SK-N-SH treated with all-trans-retinoic acid at 6 μM for 48 hours (cell line): ENCODE measurements at regions not wholly inside any gene's neighbourhood (a gene's known extent, or its start where the extent isn't known, plus 50 kb on each side); places are given as distances from the start of the nearest gene placed in this dataset.

Experiments
- ATAC-seq: fragments of 200-7000 bp; cut with Tn5 transposase; 3 replicates; pipeline ENCODE4 v1.9.1; 2020; ENCODE audit warnings: mild to moderate bottlenecking, moderate library complexity
- ARNTL ChIP-seq: fragments of 450-650 bp; formaldehyde crosslinking; IDR thresholded peaks from 2 replicates; pipeline ENCODE4 v1.5.0; 2020; ENCODE audit warnings: low read depth, mild to moderate bottlenecking, moderate library complexity, borderline replicate concordance
- BACH2 ChIP-seq: fragments of 250-450 bp; sonication (Bioruptor Pico); IDR thresholded peaks from 2 replicates; pipeline ENCODE4 v1.9.0; 2021; ENCODE audit warnings: mild to moderate bottlenecking, borderline replicate concordance
- ESRRG ChIP-seq: fragments of 250-450 bp; sonication (Bioruptor Pico); IDR thresholded peaks from 2 replicates; pipeline ENCODE4 v1.6.1; 2021; ENCODE audit warnings: mild to moderate bottlenecking
- GLIS3 ChIP-seq: fragments of 250-450 bp; sonication (Bioruptor Pico); IDR thresholded peaks from 2 replicates; pipeline ENCODE4 v1.5.0; 2020; ENCODE audit warnings: mild to moderate bottlenecking, moderate library complexity
- ISL1 ChIP-seq: fragments of 250-450 bp; sonication (Bioruptor Pico); IDR thresholded peaks from 2 replicates; pipeline ENCODE4 v2.1.2; 2022; ENCODE audit warnings: mild to moderate bottlenecking, moderate library complexity
- OSR1 ChIP-seq: fragments of 250-450 bp; sonication (Bioruptor Pico); IDR thresholded peaks from 2 replicates; pipeline ENCODE4 v1.8.0; 2022; ENCODE audit warnings: moderate library complexity, mild to moderate bottlenecking, inconsistent platforms
- PPARA ChIP-seq: fragments of 250-450 bp; sonication (Bioruptor Pico); IDR thresholded peaks from 2 replicates; pipeline ENCODE4 v1.5.0; 2020; ENCODE audit warnings: mild to moderate bottlenecking, borderline replicate concordance
- RARB ChIP-seq: fragments of 250-450 bp; sonication (Bioruptor Pico); IDR thresholded peaks from 2 replicates; pipeline ENCODE4 v1.8.0; 2021; ENCODE audit warnings: mild to moderate bottlenecking, moderate library complexity
- SNAI2 ChIP-seq: fragments of 250-450 bp; sonication (Bioruptor Pico); IDR thresholded peaks from 2 replicates; pipeline ENCODE4 v1.5.0; 2020; ENCODE audit warnings: mild to moderate bottlenecking, moderate library complexity
- ZC3H10 ChIP-seq: fragments of 250-450 bp; sonication (Bioruptor Pico); IDR thresholded peaks from 2 replicates; pipeline ENCODE4 v1.5.1; 2021; ENCODE audit warnings: mild to moderate bottlenecking, moderate library complexity
- ZFP3 ChIP-seq: fragments of 250-450 bp; sonication (Bioruptor Pico); IDR thresholded peaks from 2 replicates; pipeline ENCODE4 v1.5.0; 2020; ENCODE audit warnings: mild to moderate bottlenecking, moderate library complexity
- ZFP30 ChIP-seq: fragments of 450-650 bp; formaldehyde crosslinking; IDR thresholded peaks from 2 replicates; pipeline ENCODE4 v1.5.0; 2022; ENCODE audit warnings: mild to moderate bottlenecking, moderate library complexity
- ZNF565 ChIP-seq: fragments of 450-650 bp; formaldehyde crosslinking; conservative IDR thresholded peaks from 2 replicates; pipeline ENCODE4 v1.5.0; 2020; ENCODE audit warnings: low read depth, mild to moderate bottlenecking, moderate library complexity
- ZNF70 ChIP-seq: fragments of 450-650 bp; formaldehyde crosslinking; IDR thresholded peaks from 2 replicates; pipeline ENCODE4 v1.5.0; 2020; ENCODE audit warnings: mild to moderate bottlenecking, moderate library complexity
- ZNF8 ChIP-seq: fragments of 450-650 bp; formaldehyde crosslinking; IDR thresholded peaks from 2 replicates; pipeline ENCODE4 v1.5.0; 2020; ENCODE audit warnings: mild to moderate bottlenecking, moderate library complexity
- TF ChIP-seq, protein P1 (sequence below): fragments of 250-450 bp; sonication (Bioruptor Pico); IDR thresholded peaks from 2 replicates; pipeline ENCODE4 v1.5.1; 2021; ENCODE audit warnings: mild to moderate bottlenecking, moderate library complexity
- TF ChIP-seq, protein P2 (sequence below): fragments of 250-450 bp; sonication (Bioruptor Pico); IDR thresholded peaks from 2 replicates; pipeline ENCODE4 v1.5.1; 2020; ENCODE audit warnings: low read depth, mild to moderate bottlenecking, moderate library complexity
- TF ChIP-seq, protein P3 (sequence below): fragments of 250-450 bp; sonication (Bioruptor Pico); IDR thresholded peaks from 2 replicates; pipeline ENCODE4 v1.5.0; 2020; ENCODE audit warnings: mild to moderate bottlenecking, moderate library complexity
- TF ChIP-seq, protein P4 (sequence below): fragments of 250-450 bp; sonication (Bioruptor Pico); IDR thresholded peaks from 2 replicates; pipeline ENCODE4 v1.8.0; 2020; ENCODE audit warnings: mild to moderate bottlenecking, moderate library complexity, borderline replicate concordance
- TF ChIP-seq, protein P5 (sequence below): fragments of 250-450 bp; sonication (Bioruptor Pico); IDR thresholded peaks from 2 replicates; pipeline ENCODE4 v1.8.0; 2021; ENCODE audit warnings: low read depth, mild to moderate bottlenecking, moderate library complexity, borderline replicate concordance

DNA sequence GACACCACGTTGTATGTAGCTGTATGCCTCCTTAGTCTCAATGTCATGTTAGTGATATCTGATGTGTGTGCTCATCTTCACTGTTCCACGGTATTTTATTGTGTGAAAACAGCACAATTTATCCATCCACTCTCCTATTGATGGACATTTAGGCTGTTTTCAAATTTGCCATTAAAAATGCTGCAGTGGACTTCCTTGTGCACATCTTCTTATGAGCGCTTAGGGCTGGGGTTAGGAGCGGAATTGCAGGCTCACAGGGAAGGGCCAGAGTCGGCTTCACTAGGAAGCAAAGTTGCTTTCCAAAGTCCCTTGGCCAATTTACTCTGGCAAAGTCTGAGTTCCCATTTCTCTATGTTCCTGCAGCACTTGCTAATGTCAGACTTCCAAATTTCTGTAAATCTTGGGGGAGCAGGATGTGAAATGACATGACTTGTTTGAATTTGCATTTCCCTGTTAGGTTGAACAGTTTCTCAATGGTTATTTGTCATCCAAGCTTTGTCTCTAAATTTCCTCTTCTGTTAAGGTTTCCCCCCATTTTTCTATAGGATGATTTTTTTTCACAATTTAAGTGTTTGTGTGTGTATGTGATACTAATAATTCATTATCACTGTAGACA lies 75.4 kb downstream of the MYEOV start:
- ATAC-seq, result no peak
- no peak for TF ChIP-seq ZNF70 (CRISPR knock-in tag)
- TF ChIP-seq, protein P1, sequence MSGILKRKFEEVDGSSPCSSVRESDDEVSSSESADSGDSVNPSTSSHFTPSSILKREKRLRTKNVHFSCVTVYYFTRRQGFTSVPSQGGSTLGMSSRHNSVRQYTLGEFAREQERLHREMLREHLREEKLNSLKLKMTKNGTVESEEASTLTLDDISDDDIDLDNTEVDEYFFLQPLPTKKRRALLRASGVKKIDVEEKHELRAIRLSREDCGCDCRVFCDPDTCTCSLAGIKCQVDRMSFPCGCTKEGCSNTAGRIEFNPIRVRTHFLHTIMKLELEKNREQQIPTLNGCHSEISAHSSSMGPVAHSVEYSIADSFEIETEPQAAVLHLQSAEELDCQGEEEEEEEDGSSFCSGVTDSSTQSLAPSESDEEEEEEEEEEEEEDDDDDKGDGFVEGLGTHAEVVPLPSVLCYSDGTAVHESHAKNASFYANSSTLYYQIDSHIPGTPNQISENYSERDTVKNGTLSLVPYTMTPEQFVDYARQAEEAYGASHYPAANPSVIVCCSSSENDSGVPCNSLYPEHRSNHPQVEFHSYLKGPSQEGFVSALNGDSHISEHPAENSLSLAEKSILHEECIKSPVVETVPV (CRISPR knock-in tag), result no peak
- TF ChIP-seq ZC3H10 (CRISPR knock-in tag), result no peak
- no peak for TF ChIP-seq RARB (CRISPR knock-in tag)
- no peak for TF ChIP-seq GLIS3
- TF ChIP-seq ZNF565 (CRISPR knock-in tag), result no peak
- no peak for TF ChIP-seq ZFP3 (CRISPR knock-in tag)
- TF ChIP-seq ZNF8 (CRISPR knock-in tag), result no peak
- TF ChIP-seq PPARA (CRISPR knock-in tag), result no peak
- no peak for TF ChIP-seq OSR1 (CRISPR knock-in tag)
- no peak for TF ChIP-seq SNAI2 (CRISPR knock-in tag)
- TF ChIP-seq ESRRG (CRISPR knock-in tag), result no peak
- no peak for TF ChIP-seq BACH2 (CRISPR knock-in tag)
- no peak for TF ChIP-seq ARNTL (CRISPR knock-in tag)

DNA sequence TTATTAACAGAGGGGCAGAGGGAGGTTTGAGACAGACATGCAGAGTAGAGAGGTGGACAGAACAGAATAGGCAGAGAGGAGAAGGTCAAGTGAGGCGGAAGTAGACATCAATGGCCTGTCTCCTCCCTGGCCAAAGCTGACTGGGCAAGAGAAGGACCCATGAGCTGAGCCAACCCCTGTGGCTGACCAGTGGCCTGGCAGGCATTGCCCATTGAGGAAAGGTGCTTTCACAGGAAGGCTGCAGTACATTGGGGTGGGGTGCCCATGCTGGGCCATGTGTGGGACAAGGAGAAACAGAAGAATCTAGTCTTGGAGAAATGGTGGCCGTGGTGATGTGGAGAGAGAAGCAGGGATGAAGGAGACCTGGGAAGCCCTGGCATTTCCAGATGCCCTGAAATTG lies 76.0 kb downstream of the MYEOV start:
- no peak for ATAC-seq

More for the DNA sequence above, 76.0 kb downstream of the MYEOV start:
- TF ChIP-seq RARB (CRISPR knock-in tag), result no peak
- TF ChIP-seq ZFP3 (CRISPR knock-in tag), result no peak
- TF ChIP-seq ZNF70 (CRISPR knock-in tag), result no peak
- no peak for TF ChIP-seq GLIS3
- TF ChIP-seq, protein P2, sequence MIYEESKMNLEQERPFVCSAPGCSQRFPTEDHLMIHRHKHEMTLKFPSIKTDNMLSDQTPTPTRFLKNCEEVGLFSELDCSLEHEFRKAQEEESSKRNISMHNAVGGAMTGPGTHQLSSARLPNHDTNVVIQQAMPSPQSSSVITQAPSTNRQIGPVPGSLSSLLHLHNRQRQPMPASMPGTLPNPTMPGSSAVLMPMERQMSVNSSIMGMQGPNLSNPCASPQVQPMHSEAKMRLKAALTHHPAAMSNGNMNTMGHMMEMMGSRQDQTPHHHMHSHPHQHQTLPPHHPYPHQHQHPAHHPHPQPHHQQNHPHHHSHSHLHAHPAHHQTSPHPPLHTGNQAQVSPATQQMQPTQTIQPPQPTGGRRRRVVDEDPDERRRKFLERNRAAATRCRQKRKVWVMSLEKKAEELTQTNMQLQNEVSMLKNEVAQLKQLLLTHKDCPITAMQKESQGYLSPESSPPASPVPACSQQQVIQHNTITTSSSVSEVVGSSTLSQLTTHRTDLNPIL (CRISPR knock-in tag), result no peak
- TF ChIP-seq, protein P3, sequence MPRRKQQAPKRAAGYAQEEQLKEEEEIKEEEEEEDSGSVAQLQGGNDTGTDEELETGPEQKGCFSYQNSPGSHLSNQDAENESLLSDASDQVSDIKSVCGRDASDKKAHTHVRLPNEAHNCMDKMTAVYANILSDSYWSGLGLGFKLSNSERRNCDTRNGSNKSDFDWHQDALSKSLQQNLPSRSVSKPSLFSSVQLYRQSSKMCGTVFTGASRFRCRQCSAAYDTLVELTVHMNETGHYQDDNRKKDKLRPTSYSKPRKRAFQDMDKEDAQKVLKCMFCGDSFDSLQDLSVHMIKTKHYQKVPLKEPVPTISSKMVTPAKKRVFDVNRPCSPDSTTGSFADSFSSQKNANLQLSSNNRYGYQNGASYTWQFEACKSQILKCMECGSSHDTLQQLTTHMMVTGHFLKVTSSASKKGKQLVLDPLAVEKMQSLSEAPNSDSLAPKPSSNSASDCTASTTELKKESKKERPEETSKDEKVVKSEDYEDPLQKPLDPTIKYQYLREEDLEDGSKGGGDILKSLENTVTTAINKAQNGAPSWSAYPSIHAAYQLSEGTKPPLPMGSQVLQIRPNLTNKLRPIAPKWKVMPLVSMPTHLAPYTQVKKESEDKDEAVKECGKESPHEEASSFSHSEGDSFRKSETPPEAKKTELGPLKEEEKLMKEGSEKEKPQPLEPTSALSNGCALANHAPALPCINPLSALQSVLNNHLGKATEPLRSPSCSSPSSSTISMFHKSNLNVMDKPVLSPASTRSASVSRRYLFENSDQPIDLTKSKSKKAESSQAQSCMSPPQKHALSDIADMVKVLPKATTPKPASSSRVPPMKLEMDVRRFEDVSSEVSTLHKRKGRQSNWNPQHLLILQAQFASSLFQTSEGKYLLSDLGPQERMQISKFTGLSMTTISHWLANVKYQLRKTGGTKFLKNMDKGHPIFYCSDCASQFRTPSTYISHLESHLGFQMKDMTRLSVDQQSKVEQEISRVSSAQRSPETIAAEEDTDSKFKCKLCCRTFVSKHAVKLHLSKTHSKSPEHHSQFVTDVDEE, result no peak
- no peak for TF ChIP-seq OSR1 (CRISPR knock-in tag)
- TF ChIP-seq SNAI2 (CRISPR knock-in tag), result no peak
- TF ChIP-seq, protein P4, sequence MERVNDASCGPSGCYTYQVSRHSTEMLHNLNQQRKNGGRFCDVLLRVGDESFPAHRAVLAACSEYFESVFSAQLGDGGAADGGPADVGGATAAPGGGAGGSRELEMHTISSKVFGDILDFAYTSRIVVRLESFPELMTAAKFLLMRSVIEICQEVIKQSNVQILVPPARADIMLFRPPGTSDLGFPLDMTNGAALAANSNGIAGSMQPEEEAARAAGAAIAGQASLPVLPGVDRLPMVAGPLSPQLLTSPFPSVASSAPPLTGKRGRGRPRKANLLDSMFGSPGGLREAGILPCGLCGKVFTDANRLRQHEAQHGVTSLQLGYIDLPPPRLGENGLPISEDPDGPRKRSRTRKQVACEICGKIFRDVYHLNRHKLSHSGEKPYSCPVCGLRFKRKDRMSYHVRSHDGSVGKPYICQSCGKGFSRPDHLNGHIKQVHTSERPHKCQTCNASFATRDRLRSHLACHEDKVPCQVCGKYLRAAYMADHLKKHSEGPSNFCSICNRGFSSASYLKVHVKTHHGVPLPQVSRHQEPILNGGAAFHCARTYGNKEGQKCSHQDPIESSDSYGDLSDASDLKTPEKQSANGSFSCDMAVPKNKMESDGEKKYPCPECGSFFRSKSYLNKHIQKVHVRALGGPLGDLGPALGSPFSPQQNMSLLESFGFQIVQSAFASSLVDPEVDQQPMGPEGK (CRISPR knock-in tag), result no peak
- no peak for TF ChIP-seq BACH2 (CRISPR knock-in tag)
- no peak for TF ChIP-seq ISL1 (CRISPR knock-in tag)
- TF ChIP-seq ZFP30 (CRISPR knock-in tag), result no peak
- no peak for TF ChIP-seq ARNTL (CRISPR knock-in tag)
- TF ChIP-seq, protein P5, sequence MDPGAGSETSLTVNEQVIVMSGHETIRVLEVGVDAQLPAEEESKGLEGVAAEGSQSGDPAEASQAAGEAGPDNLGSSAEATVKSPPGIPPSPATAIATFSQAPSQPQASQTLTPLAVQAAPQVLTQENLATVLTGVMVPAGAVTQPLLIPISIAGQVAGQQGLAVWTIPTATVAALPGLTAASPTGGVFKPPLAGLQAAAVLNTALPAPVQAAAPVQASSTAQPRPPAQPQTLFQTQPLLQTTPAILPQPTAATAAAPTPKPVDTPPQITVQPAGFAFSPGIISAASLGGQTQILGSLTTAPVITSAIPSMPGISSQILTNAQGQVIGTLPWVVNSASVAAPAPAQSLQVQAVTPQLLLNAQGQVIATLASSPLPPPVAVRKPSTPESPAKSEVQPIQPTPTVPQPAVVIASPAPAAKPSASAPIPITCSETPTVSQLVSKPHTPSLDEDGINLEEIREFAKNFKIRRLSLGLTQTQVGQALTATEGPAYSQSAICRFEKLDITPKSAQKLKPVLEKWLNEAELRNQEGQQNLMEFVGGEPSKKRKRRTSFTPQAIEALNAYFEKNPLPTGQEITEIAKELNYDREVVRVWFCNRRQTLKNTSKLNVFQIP (CRISPR knock-in tag), result no peak
